DOHH2 (cell line): ENCODE measurements at regions not wholly inside any gene's neighbourhood (a gene's known extent, or its start where the extent isn't known, plus 50 kb on each side); places are given as distances from the start of the nearest gene placed in this dataset.

Experiments used
- H3F3A ChIP-seq: fragments of 200-600 bp; sonication (generic), shearing (Covaris generic); 2 replicates; pipeline ENCODE4 v1.6.0; 2016; ENCODE audit warnings: antibody characterized with exemption, mild to moderate bottlenecking; ENCODE audit not compliant: control insufficient read depth, insufficient read depth
- H3K27ac ChIP-seq: fragments of 200-600 bp; sonication (generic); 2 replicates; pipeline ENCODE4 v1.5.1; 2014; ENCODE audit warnings: low read depth, mild to moderate bottlenecking, low read length, moderate library complexity
- H3K27me3 ChIP-seq: fragments of 200-600 bp; sonication (generic); 2 replicates; pipeline ENCODE4 v1.6.1; 2014; ENCODE audit warnings: mild to moderate bottlenecking, low read length, mixed read lengths; ENCODE audit not compliant: control insufficient read depth
- H3K36me3 ChIP-seq: fragments of 200-600 bp; sonication (generic); 2 replicates; pipeline ENCODE4 v1.6.1; 2014; ENCODE audit warnings: mild to moderate bottlenecking, low read length, moderate library complexity, mixed read lengths; ENCODE audit not compliant: control insufficient read depth
- H3K4me1 ChIP-seq: fragments of 200-600 bp; sonication (generic); 2 replicates; pipeline ENCODE4 v1.6.1; 2014; ENCODE audit warnings: mild to moderate bottlenecking, low read length, mixed read lengths; ENCODE audit not compliant: control insufficient read depth
- H3K4me2 ChIP-seq: fragments of 200-600 bp; sonication (generic); 2 replicates; pipeline ENCODE4 v1.6.0; 2014; ENCODE audit warnings: mild to moderate bottlenecking, low read length, moderate library complexity
- H3K4me3 ChIP-seq: fragments of 200-600 bp; sonication (generic); 2 replicates; pipeline ENCODE4 v1.5.1; 2014; ENCODE audit warnings: mild to moderate bottlenecking, low read length, mixed read lengths
- H3K79me2 ChIP-seq: fragments of 200-600 bp; sonication (generic); 2 replicates; pipeline ENCODE4 v1.6.1; 2014; ENCODE audit warnings: mild to moderate bottlenecking, low read length, mixed read lengths; ENCODE audit not compliant: control insufficient read depth
- H3K9me2 ChIP-seq: fragments of 200-600 bp; sonication (generic); replicated peaks from 2 replicates; pipeline ENCODE4 v1.6.1; 2014; ENCODE audit warnings: mild to moderate bottlenecking, low read length, mixed read lengths; ENCODE audit not compliant: control insufficient read depth
- H3K9me3 ChIP-seq: fragments of 200-600 bp; sonication (generic); 2 replicates; pipeline ENCODE4 v1.6.1; 2014; ENCODE audit warnings: antibody characterized with exemption, low read length, mixed read lengths; ENCODE audit not compliant: control insufficient read depth, insufficient read depth
- H4K20me1 ChIP-seq: fragments of 200-600 bp; sonication (generic); 2 replicates; pipeline ENCODE4 v1.6.0; 2014; ENCODE audit warnings: low read depth, mild to moderate bottlenecking, antibody characterized with exemption, low read length, moderate library complexity; ENCODE audit not compliant: control insufficient read depth, insufficient read depth
- EZH2phosphoT487 ChIP-seq: fragments of 200-600 bp; sonication (generic); IDR thresholded peaks from 2 replicates; pipeline ENCODE4 v1.6.1; 2017; ENCODE audit warnings: borderline replicate concordance, mild to moderate bottlenecking, antibody characterized with exemption, low read length, moderate library complexity, mixed read lengths
- TF ChIP-seq, protein P1 (sequence below): fragments of 200-600 bp; sonication (generic); IDR thresholded peaks from one replicate; pipeline ENCODE4 v1.5.1; 2014; ENCODE audit warnings: antibody characterized with exemption, mild to moderate bottlenecking, low read depth, low read length; ENCODE audit not compliant: poor library complexity, severe bottlenecking

DNA sequence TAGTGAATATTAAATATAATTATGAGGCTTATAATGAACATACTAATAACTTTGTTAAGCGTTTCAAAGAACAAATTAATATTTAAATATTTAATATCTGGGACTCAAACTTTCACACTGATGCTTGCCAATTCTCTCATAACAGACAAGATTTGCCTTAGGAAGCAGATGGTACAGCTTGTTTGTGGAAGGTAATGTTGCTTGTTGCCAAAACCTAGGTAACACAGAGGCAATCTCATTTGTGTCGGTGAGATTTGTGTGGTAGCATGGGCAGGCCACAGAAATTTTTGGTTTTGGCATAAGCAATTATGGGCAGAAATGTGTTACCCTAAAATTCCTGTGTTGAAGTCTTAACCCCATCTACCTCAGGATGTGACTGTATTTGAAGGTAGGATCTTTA, 114.9 kb upstream of the AFF2 start:
- Histone ChIP-seq H3K27ac (no peak overlapping the region), H3K4me2 (no peak overlapping the region), H3K36me3 (no peaks in the 10 kb centered on the region), H3K79me2 (no peaks in the 10 kb centered on the region), H4K20me1 (no peaks in the 10 kb centered on the region), H3K4me1 (peaks cover 19% of the 10 kb centered on the region), H3K9me3 (no peaks in the 10 kb centered on the region), H3K9me2 (no peaks in the 10 kb centered on the region), H3K4me3 (no peak overlapping the region), H3K27me3 (no peaks in the 10 kb centered on the region), H3F3A (no peaks in the 10 kb centered on the region)
- no peak for TF ChIP-seq EZH2phosphoT487

DNA sequence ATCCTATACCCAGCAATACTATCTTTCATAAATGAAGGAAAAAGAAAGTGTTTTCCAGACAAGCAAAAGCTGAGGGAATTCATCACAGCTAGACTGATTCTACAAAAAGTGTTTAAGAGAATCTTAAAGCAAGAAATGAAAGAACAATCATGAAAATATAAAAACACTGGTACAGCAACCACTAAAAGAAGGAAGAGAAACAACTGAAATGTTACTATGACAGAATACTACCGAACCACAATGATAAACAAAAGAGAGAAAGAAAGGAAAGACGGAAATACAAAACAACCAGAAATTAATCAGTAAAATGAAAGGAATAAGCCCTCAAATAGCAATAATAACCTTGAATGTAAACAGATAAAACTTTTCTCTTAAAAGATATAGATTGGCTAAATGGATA, 110.8 kb upstream of the AFF2 start:
- H3F3A ChIP-seq = no peaks in the 10 kb centered on the region
- H3K4me1 ChIP-seq = no peaks in the 10 kb centered on the region
- H3K9me3 ChIP-seq = no peaks in the 10 kb centered on the region
- H3K79me2 ChIP-seq = no peaks in the 10 kb centered on the region
- no peaks in the 10 kb centered on the region for H3K27me3 ChIP-seq
- H3K4me2 ChIP-seq = no peak overlapping the region
- no peaks in the 10 kb centered on the region for H4K20me1 ChIP-seq
- no peak overlapping the region for H3K27ac ChIP-seq
- TF ChIP-seq, protein P1, sequence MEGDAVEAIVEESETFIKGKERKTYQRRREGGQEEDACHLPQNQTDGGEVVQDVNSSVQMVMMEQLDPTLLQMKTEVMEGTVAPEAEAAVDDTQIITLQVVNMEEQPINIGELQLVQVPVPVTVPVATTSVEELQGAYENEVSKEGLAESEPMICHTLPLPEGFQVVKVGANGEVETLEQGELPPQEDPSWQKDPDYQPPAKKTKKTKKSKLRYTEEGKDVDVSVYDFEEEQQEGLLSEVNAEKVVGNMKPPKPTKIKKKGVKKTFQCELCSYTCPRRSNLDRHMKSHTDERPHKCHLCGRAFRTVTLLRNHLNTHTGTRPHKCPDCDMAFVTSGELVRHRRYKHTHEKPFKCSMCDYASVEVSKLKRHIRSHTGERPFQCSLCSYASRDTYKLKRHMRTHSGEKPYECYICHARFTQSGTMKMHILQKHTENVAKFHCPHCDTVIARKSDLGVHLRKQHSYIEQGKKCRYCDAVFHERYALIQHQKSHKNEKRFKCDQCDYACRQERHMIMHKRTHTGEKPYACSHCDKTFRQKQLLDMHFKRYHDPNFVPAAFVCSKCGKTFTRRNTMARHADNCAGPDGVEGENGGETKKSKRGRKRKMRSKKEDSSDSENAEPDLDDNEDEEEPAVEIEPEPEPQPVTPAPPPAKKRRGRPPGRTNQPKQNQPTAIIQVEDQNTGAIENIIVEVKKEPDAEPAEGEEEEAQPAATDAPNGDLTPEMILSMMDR = no peak
- TF ChIP-seq EZH2phosphoT487 = no peak
- H3K9me2 ChIP-seq = no peaks in the 10 kb centered on the region
- no peak overlapping the region for H3K4me3 ChIP-seq
- H3K36me3 ChIP-seq = no peaks in the 10 kb centered on the region

DNA sequence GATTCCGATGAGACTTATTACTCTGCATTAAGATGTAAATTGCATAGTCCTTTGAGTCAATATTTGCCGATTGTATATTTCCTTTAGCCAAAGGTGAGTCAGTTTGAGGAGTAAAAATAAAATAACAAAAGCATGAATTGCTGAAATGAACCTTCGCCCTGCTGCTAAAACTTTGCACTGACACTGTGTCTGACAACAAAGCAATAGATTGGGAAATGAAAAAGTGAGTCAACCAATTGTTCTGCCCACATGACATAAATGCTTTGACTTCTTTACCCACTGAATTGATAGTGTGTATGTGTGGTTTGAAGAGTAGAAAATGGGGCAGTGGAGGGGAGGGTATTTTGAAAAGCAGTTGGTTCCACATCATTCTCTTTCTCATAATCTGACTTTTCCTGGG, 88.4 kb upstream of the AFF2 start:
- Histone ChIP-seq H3K9me2 (no peaks in the 10 kb centered on the region), H3K9me3 (no peaks in the 10 kb centered on the region), H4K20me1 (no peaks in the 10 kb centered on the region), H3K4me1 (peaks cover 8% of the 10 kb centered on the region), H3K4me2 (no peak overlapping the region), H3F3A (no peaks in the 10 kb centered on the region), H3K27me3 (no peaks in the 10 kb centered on the region), H3K79me2 (no peaks in the 10 kb centered on the region), H3K27ac (no peak overlapping the region), H3K4me3 (no peak overlapping the region), H3K36me3 (no peaks in the 10 kb centered on the region)
- no peak for TF ChIP-seq EZH2phosphoT487
- TF ChIP-seq, protein P1 = no peak

DNA sequence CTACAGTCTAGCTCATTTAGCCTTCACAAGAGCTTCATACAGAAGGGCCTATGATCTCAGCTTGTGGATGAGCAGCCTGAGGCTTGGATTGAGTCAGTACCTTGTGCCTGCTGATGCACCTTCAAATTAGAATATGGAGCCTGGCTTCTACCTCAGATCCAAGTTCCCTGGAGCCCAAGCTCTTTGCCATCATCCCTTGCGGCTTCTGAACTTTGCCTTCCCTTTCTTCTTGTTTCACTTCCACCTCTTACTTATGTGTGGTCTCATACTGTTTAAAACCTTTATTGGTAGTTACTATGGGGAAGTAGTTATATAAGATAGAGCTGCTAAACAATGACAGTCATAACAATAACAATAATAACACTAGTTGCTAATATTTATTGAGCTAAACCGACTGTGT, 84.3 kb upstream of the AFF2 start:
- Histone ChIP-seq H3K9me3 (no peaks in the 10 kb centered on the region), H3K27me3 (no peaks in the 10 kb centered on the region), H3K4me2 (no peak overlapping the region), H3K36me3 (no peaks in the 10 kb centered on the region), H4K20me1 (no peaks in the 10 kb centered on the region), H3K9me2 (no peaks in the 10 kb centered on the region), H3F3A (no peaks in the 10 kb centered on the region), H3K27ac (no peak overlapping the region), H3K4me1 (peaks cover 8% of the 10 kb centered on the region), H3K4me3 (no peak overlapping the region), H3K79me2 (no peaks in the 10 kb centered on the region)
- TF ChIP-seq EZH2phosphoT487 = no peak
- TF ChIP-seq, protein P1 = no peak
